ENCODE measurements at regions not wholly inside any gene's neighbourhood (a gene's known extent, or its start where the extent isn't known, plus 50 kb on each side); places are given as distances from the start of the nearest gene placed in this dataset.

GRCh38 chr9:31100311-31100710, 1284.1 kb upstream of the ACO1 start:
- no peak overlapping the region for H2BK20ac ChIP-seq (ENCODE audit: low read length)
- no peak overlapping the region for H3K23ac ChIP-seq (ENCODE audit: insufficient read length)
- DNase-seq (ENCODE audit: low read depth in 1 of 2, low spot score in 2 of 2) (no peak), FAIRE-seq (no peak)
- no peak overlapping the region for H2BK120ac ChIP-seq (replicated peaks; ENCODE audit: low read depth, low read length)
- no peaks in the 10 kb centered on the region for H3K4me1 ChIP-seq (replicated peaks in 1 of 4; ENCODE audit: control insufficient read depth in 3 of 4, insufficient read depth in 4 of 4, low read length in 3 of 4)
- POLR2A ChIA-PET (ENCODE audit: partially characterized antibody) = no interaction called here
- no peak overlapping the region for H3K18ac ChIP-seq (ENCODE audit: extremely low read depth, low read length)
- no peak overlapping the region for H2AK5ac ChIP-seq (ENCODE audit: low read depth, low read length)
- H3K79me2 ChIP-seq (ENCODE audit: control insufficient read depth in 1 of 2, insufficient read depth in 2 of 2, low read length in 2 of 2) = no peaks in the 10 kb centered on the region
- WGBS, 2 experiments (ENCODE audit: extremely low coverage in 1 of 2, insufficient coverage in 1 of 2, insufficient read length in 1 of 2, insufficient replicate concordance in 2 of 2, low coverage in 1 of 2, low lambda C conversion rate in 2 of 2, missing lambda C conversion rate in 1 of 2) = 90% methylated on average over 1 of the region's 1 CpG; no CpG with 5 or more reads in 1 of the 2 experiments
- no peak overlapping the region for H4K8ac ChIP-seq (ENCODE audit: extremely low read depth, insufficient read depth, low read length)
- H3K9ac ChIP-seq (replicated peaks in 1 of 4; ENCODE audit: extremely low read depth in 1 of 4, low read depth in 3 of 4, low read length in 3 of 4) = no peak overlapping the region
- CTCF ChIA-PET (ENCODE audit: partially characterized antibody) = no interaction called here
- H3K4ac ChIP-seq (replicated peaks; ENCODE audit: insufficient read length, low read depth, low read length) = no peak overlapping the region
- no peaks in the 10 kb centered on the region for H3K79me1 ChIP-seq (ENCODE audit: low read depth, low read length)
- no peak overlapping the region for H3K27ac ChIP-seq (ENCODE audit: low read depth, low read length)
- H3K56ac ChIP-seq (replicated peaks; ENCODE audit: insufficient read length, low read depth, low read length) = no peak overlapping the region
- no peaks in the 10 kb centered on the region for H3K36me3 ChIP-seq (ENCODE audit: control insufficient read depth in 2 of 4, insufficient read depth in 4 of 4, low read length in 3 of 4)
- H4K20me1 ChIP-seq (replicated peaks in 1 of 2; ENCODE audit: control insufficient read depth in 1 of 2, insufficient read depth in 2 of 2, low read length in 2 of 2) = no peaks in the 10 kb centered on the region
- no peaks in the 10 kb centered on the region for H3K23me2 ChIP-seq (ENCODE audit: low read depth, low read length)
- no peak overlapping the region for H3K14ac ChIP-seq (ENCODE audit: insufficient read length)
- H3K4me2 ChIP-seq (ENCODE audit: insufficient read depth in 1 of 2, low read depth in 2 of 2, low read length in 2 of 2) = no peak overlapping the region
- H3K27me3 ChIP-seq (replicated peaks in 1 of 4; ENCODE audit: control insufficient read depth in 3 of 4, extremely low read depth in 1 of 4, insufficient read depth in 3 of 4, low read length in 3 of 4) = no peaks in the 10 kb centered on the region
- H2AFZ ChIP-seq (ENCODE audit: low read length) = no peak overlapping the region
- no peak overlapping the region for H3K4me3 ChIP-seq (ENCODE audit: extremely low read depth in 1 of 4, insufficient read depth in 2 of 4, low read depth in 3 of 4, low read length in 4 of 4)
- H4K5ac ChIP-seq (ENCODE audit: insufficient read length, low read depth, low read length) = no peak overlapping the region
- no peak overlapping the region for H2BK12ac ChIP-seq (ENCODE audit: low read depth, low read length)
- H3K9me3 ChIP-seq (ENCODE audit: insufficient read depth in 2 of 2, low read depth in 1 of 2, low read length in 1 of 2) = no peaks in the 10 kb centered on the region
- H4K91ac ChIP-seq (replicated peaks; ENCODE audit: insufficient read length, low read length) = no peak overlapping the region
- H2BK15ac ChIP-seq (ENCODE audit: low read length) = no peak overlapping the region
- H2BK5ac ChIP-seq (ENCODE audit: low read depth, low read length) = no peak overlapping the region
- no peak for TF ChIP-seq SRF (IDR thresholded peaks at IDR 0.05; ENCODE audit: low read depth, low read length)
- no peak for TF ChIP-seq TBP (IDR thresholded peaks at IDR 0.05; ENCODE audit: low read depth, low read length)
- no peak for TF ChIP-seq SIN3A (conservative IDR thresholded peaks at IDR 0.05 in 1 of 2, IDR thresholded peaks at IDR 0.05 in 1 of 2; ENCODE audit: low read depth in 1 of 2, low read length in 2 of 2)
- no peak for TF ChIP-seq HDAC6 (IDR thresholded peaks at IDR 0.05; ENCODE audit: low read depth, low read length)
- no peak for TF ChIP-seq SIRT6 (IDR thresholded peaks at IDR 0.05; ENCODE audit: low read length)
- TF ChIP-seq ATF3 (IDR thresholded peaks at IDR 0.05; ENCODE audit: insufficient read depth, low read depth, low read length) = no peak
- TF ChIP-seq YY1 (IDR thresholded peaks at IDR 0.05; ENCODE audit: low read depth, low read length) = no peak
- TF ChIP-seq RNF2 (IDR thresholded peaks at IDR 0.05; ENCODE audit: borderline replicate concordance, low read depth, low read length, missing control alignments, poor library complexity, severe bottlenecking) = no peak
- no peak for TF ChIP-seq NANOG (IDR thresholded peaks at IDR 0.05; ENCODE audit: insufficient read depth, low read depth, low read length, poor library complexity, severe bottlenecking)
- TF ChIP-seq TAF1 (IDR thresholded peaks at IDR 0.05; ENCODE audit: low read depth, low read length) = no peak
- no peak for TF ChIP-seq CEBPB (IDR thresholded peaks at IDR 0.05; ENCODE audit: low read depth, low read length)
- no peak for TF ChIP-seq BRCA1 (IDR thresholded peaks at IDR 0.05; ENCODE audit: low read depth, low read length)
- TF ChIP-seq BCL11A (IDR thresholded peaks at IDR 0.05; ENCODE audit: low read depth in 2 of 2, low read length in 2 of 2) = no peak
- TF ChIP-seq SP1 (IDR thresholded peaks at IDR 0.05; ENCODE audit: low read depth, low read length) = no peak
- no peak for TF ChIP-seq RBBP5 (IDR thresholded peaks at IDR 0.05; ENCODE audit: borderline replicate concordance, low read depth, low read length)
